Nephron progenitor cell (in vitro differentiated cells): ENCODE measurements at regions not wholly inside any gene's neighbourhood (a gene's known extent, or its start where the extent isn't known, plus 50 kb on each side); places are given as distances from the start of the nearest gene placed in this dataset.
"Not testable (repeated sequence)": the region's sequence is repeated elsewhere in the genome, so short reads cannot be mapped to it uniquely, and the experiment has no call there.

ENCODE experiments used
- DNase-seq: peaks from one replicate; pipeline ENCODE4 v3.0.0; 2021
- H3K27ac Mint-ChIP-seq: 2 replicates; pipeline ENCODE4 v1.8.0; 2021; ENCODE audit warnings: mild to moderate bottlenecking, moderate library complexity, mixed read lengths
- H3K27me3 Mint-ChIP-seq: 2 replicates; pipeline ENCODE4 v1.8.0; 2021; ENCODE audit warnings: mild to moderate bottlenecking, low read depth, mixed read lengths; ENCODE audit not compliant: poor library complexity
- H3K36me3 Mint-ChIP-seq: 2 replicates; pipeline ENCODE4 v1.8.0; 2021; ENCODE audit warnings: low read depth, mixed read lengths
- H3K4me1 Mint-ChIP-seq: 2 replicates; pipeline ENCODE4 v1.8.0; 2021; ENCODE audit warnings: mixed read lengths
- H3K4me3 Mint-ChIP-seq: 2 replicates; pipeline ENCODE4 v1.8.0; 2021; ENCODE audit warnings: mild to moderate bottlenecking, moderate library complexity, mixed read lengths
- H3K9me3 Mint-ChIP-seq: 2 replicates; pipeline ENCODE4 v1.8.0; 2021; ENCODE audit warnings: mild to moderate bottlenecking, moderate library complexity, mixed read lengths
- CTCF ChIP-seq: fragments of 200-600 bp; sonication (generic); IDR thresholded peaks from 2 replicates; pipeline ENCODE4 v1.5.0; 2021; ENCODE audit warnings: antibody characterized with exemption

- H3K9me3 Mint-ChIP-seq, result no peaks in the 10 kb centered on the region
- no peak for DNase-seq
- no peak for TF ChIP-seq CTCF
- no peaks in the 10 kb centered on the region for H3K36me3 Mint-ChIP-seq
- H3K4me3 Mint-ChIP-seq, result no peak overlapping the region
- no peak overlapping the region for H3K27ac Mint-ChIP-seq
- no peaks in the 10 kb centered on the region for H3K4me1 Mint-ChIP-seq
- peaks cover 12% of the 10 kb centered on the region for H3K27me3 Mint-ChIP-seq
Observed at GRCh38 chr2:210862283-210863065, 306.1 kb downstream of the CPS1 start.

- Mint-ChIP-seq H3K27me3 (peaks cover 12% of the 10 kb centered on the region), H3K36me3 (no peaks in the 10 kb centered on the region), H3K4me1 (no peaks in the 10 kb centered on the region), H3K27ac (no peak overlapping the region), H3K9me3 (no peaks in the 10 kb centered on the region), H3K4me3 (no peak overlapping the region)
- TF ChIP-seq CTCF, result no peak
- no peak for DNase-seq
Observed at GRCh38 chr2:210863283-210863682, 306.9 kb downstream of the CPS1 start.

GRCh38 chr2:210871566-210871965, 315.2 kb downstream of the CPS1 start:
- H3K27ac Mint-ChIP-seq, DNase-seq, H3K4me1 Mint-ChIP-seq, H3K4me3 Mint-ChIP-seq, H3K27me3 Mint-ChIP-seq, H3K36me3 Mint-ChIP-seq, H3K9me3 Mint-ChIP-seq: not testable (repeated sequence)

GRCh38 chr2:210873631-210874030, 317.2 kb downstream of the CPS1 start:
- Mint-ChIP-seq H3K36me3 (no peaks in the 10 kb centered on the region), H3K4me1 (no peaks in the 10 kb centered on the region), H3K27me3 (no peaks in the 10 kb centered on the region), H3K27ac (no peak overlapping the region), H3K9me3 (no peaks in the 10 kb centered on the region), H3K4me3 (no peak overlapping the region)
- no peak for TF ChIP-seq CTCF
- no peak for DNase-seq

GRCh38 chr2:210884227-210884626, 327.8 kb downstream of the CPS1 start:
- Mint-ChIP-seq H3K4me3 (no peak overlapping the region), H3K27ac (no peak overlapping the region), H3K4me1 (no peaks in the 10 kb centered on the region), H3K36me3 (no peaks in the 10 kb centered on the region), H3K27me3 (peaks cover 4% of the 10 kb centered on the region), H3K9me3 (peaks cover 7% of the 10 kb centered on the region)
- TF ChIP-seq CTCF, result no peak
- no peak for DNase-seq

GRCh38 chr2:210888035-210888434, 331.6 kb downstream of the CPS1 start:
- Mint-ChIP-seq H3K27ac (no peak overlapping the region), H3K9me3 (peaks cover 13% of the 10 kb centered on the region), H3K36me3 (no peaks in the 10 kb centered on the region), H3K4me3 (no peak overlapping the region), H3K27me3 (peaks cover 4% of the 10 kb centered on the region), H3K4me1 (no peaks in the 10 kb centered on the region)
- no peak for DNase-seq
- TF ChIP-seq CTCF, result no peak
